T-helper 1 cell treated with Interleukin-12 subunit alpha and Interleukin-12 subunit beta and Interleukin-4 antibody, amounts not matched to agents 30 μg/mL and 1 μg/mL, for 36 hours (primary cell): ENCODE measurements at regions not wholly inside any gene's neighbourhood (a gene's known extent, or its start where the extent isn't known, plus 50 kb on each side); places are given as distances from the start of the nearest gene placed in this dataset.

Source experiments
- H3K27ac Mint-ChIP-seq: one replicate; pipeline ENCODE4 v1.8.0; 2021; ENCODE audit warnings: mild to moderate bottlenecking, mixed read lengths
- H3K27me3 Mint-ChIP-seq: one replicate; pipeline ENCODE4 v1.8.0; 2021; ENCODE audit warnings: low read depth, mixed read lengths
- H3K36me3 Mint-ChIP-seq: one replicate; pipeline ENCODE4 v1.8.0; 2021; ENCODE audit warnings: low read depth, mixed read lengths
- H3K4me1 Mint-ChIP-seq: one replicate; pipeline ENCODE4 v1.8.0; 2021; ENCODE audit warnings: low read depth, mixed read lengths
- H3K4me3 Mint-ChIP-seq: one replicate; pipeline ENCODE4 v1.8.0; 2021; ENCODE audit warnings: mild to moderate bottlenecking, moderate library complexity, mixed read lengths
- H3K9me3 Mint-ChIP-seq: one replicate; pipeline ENCODE4 v1.8.0; 2021; ENCODE audit warnings: mixed read lengths

- Mint-ChIP-seq H3K36me3 (no peaks in the 10 kb centered on the region), H3K9me3 (no peaks in the 10 kb centered on the region), H3K27ac (no peak overlapping the region), H3K4me3 (no peak overlapping the region), H3K4me1 (no peaks in the 10 kb centered on the region), H3K27me3 (no peaks in the 10 kb centered on the region)
Observed at GRCh38 chr5:175285261-175285660, 158.7 kb downstream of the DRD1 start.

- H3K36me3 Mint-ChIP-seq, result no peaks in the 10 kb centered on the region
- no peaks in the 10 kb centered on the region for H3K9me3 Mint-ChIP-seq
Observed at GRCh38 chr5:175284806-175285205, 159.2 kb downstream of the DRD1 start.

DNA sequence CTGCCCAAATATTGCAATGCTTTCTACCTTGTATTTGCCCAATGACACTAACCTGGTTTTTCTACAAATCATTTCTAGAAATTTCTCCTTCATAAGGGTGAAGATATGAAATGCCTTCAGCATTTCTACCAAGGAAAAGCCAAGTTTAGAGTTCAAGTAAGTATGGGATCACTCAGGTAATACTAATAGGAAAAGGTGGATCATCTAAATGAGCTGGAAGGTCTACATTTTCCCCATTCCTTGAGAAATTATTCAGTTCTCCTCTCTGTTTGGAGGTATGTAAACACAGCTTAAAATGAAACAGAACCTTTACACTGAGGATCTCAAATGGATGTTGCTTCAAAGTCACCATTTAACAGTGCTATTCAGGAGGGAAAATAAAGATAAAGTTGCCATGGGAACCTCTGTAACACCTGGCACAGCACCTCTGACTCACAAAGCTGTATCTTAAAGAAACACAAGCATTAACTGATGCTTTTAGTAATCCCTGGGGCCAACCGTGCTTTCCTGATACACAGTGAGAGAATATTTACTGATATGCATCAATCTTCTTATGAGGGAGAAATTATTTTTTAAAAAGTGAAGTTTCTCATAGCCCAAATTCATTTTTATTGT, 161.3 kb downstream of the DRD1 start:
- no peak overlapping the region for H3K4me3 Mint-ChIP-seq
- no peaks in the 10 kb centered on the region for H3K36me3 Mint-ChIP-seq
- no peaks in the 10 kb centered on the region for H3K9me3 Mint-ChIP-seq
- H3K27ac Mint-ChIP-seq, result no peak overlapping the region
- no peaks in the 10 kb centered on the region for H3K27me3 Mint-ChIP-seq
- H3K4me1 Mint-ChIP-seq, result no peaks in the 10 kb centered on the region

More at GRCh38 chr5:175284806-175285205, 159.2 kb downstream of the DRD1 start:
- Mint-ChIP-seq H3K27me3 (no peaks in the 10 kb centered on the region), H3K4me3 (no peak overlapping the region), H3K27ac (no peak overlapping the region), H3K4me1 (no peaks in the 10 kb centered on the region)

GRCh38 chr5:175281714-175282113, 162.3 kb downstream of the DRD1 start:
- H3K27me3 Mint-ChIP-seq, result no peaks in the 10 kb centered on the region
- H3K4me1 Mint-ChIP-seq, result no peaks in the 10 kb centered on the region
- H3K36me3 Mint-ChIP-seq, result no peaks in the 10 kb centered on the region
- no peak overlapping the region for H3K27ac Mint-ChIP-seq
- no peak overlapping the region for H3K4me3 Mint-ChIP-seq
- no peaks in the 10 kb centered on the region for H3K9me3 Mint-ChIP-seq

DNA sequence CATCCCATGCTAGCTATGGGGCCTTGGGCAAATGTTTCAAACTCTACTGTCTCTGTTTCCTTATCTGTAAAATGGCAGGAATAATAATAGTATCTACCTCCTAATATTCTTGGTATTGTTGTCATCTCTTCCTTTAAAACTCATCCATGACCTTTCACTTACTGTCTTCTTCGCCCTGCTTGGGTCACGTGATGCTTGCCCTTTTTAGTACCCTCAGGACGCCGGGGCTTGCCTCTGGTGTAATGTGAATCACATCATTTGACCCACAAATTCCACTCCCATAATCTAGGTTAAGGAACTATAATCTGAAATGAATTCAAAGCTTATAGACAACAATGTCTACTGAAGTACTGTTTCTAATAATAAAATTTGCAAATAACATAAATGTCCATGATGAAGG, 162.7 kb downstream of the DRD1 start:
- no peak overlapping the region for H3K4me3 Mint-ChIP-seq
- H3K4me1 Mint-ChIP-seq, result no peaks in the 10 kb centered on the region
- H3K36me3 Mint-ChIP-seq, result no peaks in the 10 kb centered on the region
- no peaks in the 10 kb centered on the region for H3K9me3 Mint-ChIP-seq
- H3K27ac Mint-ChIP-seq, result no peak overlapping the region
- H3K27me3 Mint-ChIP-seq, result no peaks in the 10 kb centered on the region

DNA sequence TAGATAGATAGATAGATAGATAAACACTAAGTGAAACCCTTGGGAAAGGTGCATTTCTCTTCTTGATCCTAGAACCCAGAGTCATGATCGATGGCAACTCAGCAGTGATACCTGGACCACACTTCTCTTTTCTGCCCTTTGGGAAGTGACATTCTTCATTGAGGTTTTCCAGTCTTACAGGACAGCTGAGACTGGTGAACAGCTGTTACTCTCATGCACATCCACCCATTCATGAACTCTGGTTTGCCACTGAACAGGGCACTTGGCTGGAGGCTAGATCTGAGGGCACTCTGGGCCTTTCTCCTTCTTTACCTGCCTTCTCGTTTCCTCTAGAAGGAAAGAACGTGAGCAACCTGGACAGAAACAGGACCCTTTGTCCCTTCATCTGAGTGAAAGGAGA, 164.5 kb downstream of the DRD1 start:
- H3K27ac Mint-ChIP-seq, result no peak overlapping the region

GRCh38 chr5:175275748-175276147, 168.2 kb downstream of the DRD1 start:
- Mint-ChIP-seq H3K27me3 (no peaks in the 10 kb centered on the region), H3K9me3 (no peaks in the 10 kb centered on the region), H3K4me1 (no peaks in the 10 kb centered on the region), H3K36me3 (no peaks in the 10 kb centered on the region), H3K27ac (no peak overlapping the region), H3K4me3 (no peak overlapping the region)

More for the DNA sequence above, 164.5 kb downstream of the DRD1 start:
- no peak overlapping the region for H3K4me3 Mint-ChIP-seq
- H3K27me3 Mint-ChIP-seq, result no peaks in the 10 kb centered on the region
- no peaks in the 10 kb centered on the region for H3K9me3 Mint-ChIP-seq
- H3K36me3 Mint-ChIP-seq, result no peaks in the 10 kb centered on the region
- no peaks in the 10 kb centered on the region for H3K4me1 Mint-ChIP-seq

DNA sequence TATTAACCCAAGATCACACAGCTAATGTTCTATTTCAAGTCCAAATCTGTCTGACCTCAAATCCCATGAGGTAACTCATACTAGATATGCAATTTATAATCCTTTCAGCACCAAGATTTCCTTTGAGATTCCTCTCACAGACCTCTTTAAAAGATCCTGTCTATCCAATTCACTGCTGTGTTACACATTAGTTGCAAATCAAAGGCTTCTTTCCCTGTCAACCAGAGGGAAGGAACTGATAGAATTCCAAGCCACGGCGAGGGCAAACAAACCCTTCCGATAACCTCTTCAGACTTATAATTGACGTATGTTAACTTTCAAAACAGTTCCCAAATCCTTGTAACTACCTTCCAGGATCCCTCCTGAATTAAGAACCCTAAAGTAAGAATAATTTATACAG, 168.9 kb downstream of the DRD1 start:
- no peaks in the 10 kb centered on the region for H3K9me3 Mint-ChIP-seq
- H3K36me3 Mint-ChIP-seq, result no peaks in the 10 kb centered on the region
- no peak overlapping the region for H3K27ac Mint-ChIP-seq
- no peak overlapping the region for H3K4me3 Mint-ChIP-seq
- no peaks in the 10 kb centered on the region for H3K27me3 Mint-ChIP-seq
- no peaks in the 10 kb centered on the region for H3K4me1 Mint-ChIP-seq

GRCh38 chr5:175274171-175274570, 169.8 kb downstream of the DRD1 start:
- Mint-ChIP-seq H3K27ac (no peak overlapping the region), H3K4me1 (no peaks in the 10 kb centered on the region), H3K27me3 (no peaks in the 10 kb centered on the region), H3K9me3 (no peaks in the 10 kb centered on the region), H3K36me3 (no peaks in the 10 kb centered on the region), H3K4me3 (no peak overlapping the region)

- H3K9me3 Mint-ChIP-seq, result no peaks in the 10 kb centered on the region
- H3K36me3 Mint-ChIP-seq, result no peaks in the 10 kb centered on the region
- H3K4me1 Mint-ChIP-seq, result no peaks in the 10 kb centered on the region
- peaks cover 5% of the 10 kb centered on the region for H3K27me3 Mint-ChIP-seq
- H3K4me3 Mint-ChIP-seq, result no peak overlapping the region
- no peak overlapping the region for H3K27ac Mint-ChIP-seq
Observed at GRCh38 chr5:175264406-175264805, 179.6 kb downstream of the DRD1 start.

DNA sequence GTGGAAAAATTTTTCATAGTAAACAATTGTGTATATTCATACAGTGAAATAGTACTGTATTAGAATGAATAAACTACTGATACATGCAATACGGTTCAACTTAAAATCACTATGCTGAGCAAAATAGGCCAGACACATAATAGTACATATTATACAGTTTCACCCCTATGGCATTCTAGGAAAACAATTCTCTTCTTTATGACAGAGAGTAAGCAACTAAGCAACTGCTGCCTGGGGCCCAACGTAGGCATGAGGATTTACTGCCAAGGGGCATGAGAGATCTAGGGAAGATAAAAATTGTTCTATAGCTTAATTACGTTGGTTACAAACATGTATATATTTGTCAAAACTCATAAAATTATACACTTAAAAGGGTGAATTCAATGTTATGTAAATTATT, 180.2 kb downstream of the DRD1 start:
- Mint-ChIP-seq H3K4me1 (no peaks in the 10 kb centered on the region), H3K9me3 (no peaks in the 10 kb centered on the region), H3K36me3 (no peaks in the 10 kb centered on the region), H3K27me3 (peaks cover 5% of the 10 kb centered on the region), H3K27ac (no peak overlapping the region), H3K4me3 (no peak overlapping the region)

DNA sequence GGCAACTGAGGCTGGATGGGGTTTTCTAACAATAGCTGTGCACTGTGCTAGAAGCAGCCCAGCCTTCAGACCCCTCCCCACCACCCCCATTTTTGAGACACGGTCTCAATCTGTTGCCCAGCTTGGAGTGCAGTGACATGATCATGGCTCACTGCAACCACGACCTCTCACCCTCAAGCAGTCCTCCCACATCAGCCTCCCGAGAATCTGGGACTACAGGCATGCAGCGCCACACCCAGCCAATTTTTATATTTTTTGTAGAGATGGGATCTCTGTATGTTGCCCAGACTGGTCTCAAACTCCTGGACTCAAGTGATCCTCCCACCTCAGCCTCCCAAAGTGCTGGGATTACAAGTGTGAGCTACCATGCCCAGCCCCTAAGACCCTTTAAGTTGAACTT, 182.5 kb downstream of the DRD1 start:
- no peaks in the 10 kb centered on the region for H3K36me3 Mint-ChIP-seq
- H3K27me3 Mint-ChIP-seq, result no peaks in the 10 kb centered on the region
- no peaks in the 10 kb centered on the region for H3K9me3 Mint-ChIP-seq
- H3K4me1 Mint-ChIP-seq, result no peaks in the 10 kb centered on the region
- no peak overlapping the region for H3K27ac Mint-ChIP-seq
- no peak overlapping the region for H3K4me3 Mint-ChIP-seq

- H3K4me1 Mint-ChIP-seq, result no peaks in the 10 kb centered on the region
- H3K27me3 Mint-ChIP-seq, result no peaks in the 10 kb centered on the region
- no peaks in the 10 kb centered on the region for H3K36me3 Mint-ChIP-seq
- no peaks in the 10 kb centered on the region for H3K9me3 Mint-ChIP-seq
- no peak overlapping the region for H3K4me3 Mint-ChIP-seq
- no peak overlapping the region for H3K27ac Mint-ChIP-seq
Observed at GRCh38 chr5:175261037-175261436, 182.9 kb downstream of the DRD1 start.

DNA sequence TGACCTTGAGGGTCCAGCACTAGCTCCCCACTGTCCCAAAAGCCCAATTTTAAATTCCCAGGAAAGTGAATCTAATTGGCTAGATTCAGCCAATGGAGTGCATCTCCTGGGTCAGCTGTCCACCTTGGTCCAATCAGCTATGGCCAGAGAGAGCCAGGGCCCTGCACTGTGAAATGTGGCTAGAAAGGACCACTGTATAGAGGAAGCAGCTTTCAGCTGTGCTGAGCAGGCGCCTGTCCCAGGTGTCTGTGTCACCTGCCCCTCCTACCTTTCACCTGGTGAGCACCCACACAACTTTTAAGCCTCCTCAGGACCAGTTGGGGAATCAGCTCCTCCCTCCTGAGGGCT, 186.2 kb downstream of the DRD1 start:
- no peaks in the 10 kb centered on the region for H3K9me3 Mint-ChIP-seq
- H3K4me1 Mint-ChIP-seq, result no peaks in the 10 kb centered on the region
- H3K27me3 Mint-ChIP-seq, result no peaks in the 10 kb centered on the region
- H3K4me3 Mint-ChIP-seq, result no peak overlapping the region
- H3K27ac Mint-ChIP-seq, result no peak overlapping the region
- no peaks in the 10 kb centered on the region for H3K36me3 Mint-ChIP-seq

DNA sequence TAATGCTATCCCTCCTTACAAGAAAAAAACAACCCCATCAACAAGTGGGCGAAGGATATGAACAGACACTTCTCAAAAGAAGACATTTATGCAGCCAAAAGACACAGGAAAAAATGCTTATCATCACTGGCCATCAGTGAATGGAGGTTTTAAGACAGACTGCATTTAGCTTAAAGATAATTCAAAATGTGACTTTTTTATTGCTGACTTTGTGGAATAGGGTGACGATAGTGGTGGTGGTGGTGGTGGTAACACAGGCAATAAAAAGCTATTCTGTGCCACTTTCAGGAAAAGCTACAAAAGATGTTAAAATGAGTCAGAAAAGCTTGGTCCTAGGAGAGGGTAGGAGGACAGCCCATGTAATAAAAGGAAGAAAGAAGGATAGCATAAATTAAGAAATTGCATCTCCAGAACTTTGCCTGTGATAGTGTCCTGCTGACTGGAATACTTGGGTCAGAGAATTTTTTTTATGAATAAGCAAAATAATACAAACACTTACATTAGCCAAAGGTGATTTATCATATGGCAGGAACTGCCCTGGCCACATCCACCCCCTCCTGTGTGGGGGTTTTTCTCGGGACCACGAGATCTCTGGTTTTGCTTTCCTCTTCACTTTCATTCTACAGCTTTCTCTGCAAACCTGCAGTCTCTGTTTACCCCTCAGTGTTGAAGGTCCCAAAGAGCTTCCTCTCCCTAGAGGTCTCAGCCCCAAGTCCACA, 186.7 kb downstream of the DRD1 start:
- Mint-ChIP-seq H3K9me3 (no peaks in the 10 kb centered on the region), H3K27me3 (no peaks in the 10 kb centered on the region), H3K4me1 (no peaks in the 10 kb centered on the region), H3K4me3 (no peak overlapping the region), H3K36me3 (no peaks in the 10 kb centered on the region), H3K27ac (no peak overlapping the region)
